ENCODE measurements at regions not wholly inside any gene's neighbourhood (a gene's known extent, or its start where the extent isn't known, plus 50 kb on each side); places are given as distances from the start of the nearest gene placed in this dataset.

- no peak for ATAC-seq
- no peaks in the 10 kb centered on the region for H3K27me3 ChIP-seq
- H3K36me3 ChIP-seq = no peaks in the 10 kb centered on the region
- H3K4me1 ChIP-seq = no peaks in the 10 kb centered on the region
- no peak overlapping the region for H3K4me3 ChIP-seq
- DNase-seq = no peak
- no peaks in the 10 kb centered on the region for H3K9me3 ChIP-seq
- no peak for TF ChIP-seq CTCF (IDR thresholded peaks at IDR 0.05)
- intact Hi-C loops (cut with DNase I) = no loop called here
- H3K27ac ChIP-seq = no peak overlapping the region
These were observed 54.9 kb upstream of the IGF1 start for GRCh38 chr12:102535306-102535705.

GRCh38 chr12:102534899-102535298, 54.5 kb upstream of the IGF1 start:
- ATAC-seq (no peak), DNase-seq (peak in 1 of 4 donors; percentile 69)
- Histone ChIP-seq H3K36me3 (no peaks in the 10 kb centered on the region), H3K9me3 (no peaks in the 10 kb centered on the region), H3K27me3 (no peaks in the 10 kb centered on the region), H3K4me3 (no peak overlapping the region), H3K27ac (no peak overlapping the region), H3K4me1 (no peaks in the 10 kb centered on the region)
- intact Hi-C loops (cut with DNase I) = no loop called here
- no peak for TF ChIP-seq CTCF (IDR thresholded peaks at IDR 0.05)

- TF ChIP-seq CTCF (IDR thresholded peaks at IDR 0.05) = no peak
- no peak overlapping the region for H3K27ac ChIP-seq
- no peaks in the 10 kb centered on the region for H3K36me3 ChIP-seq
- H3K9me3 ChIP-seq = no peaks in the 10 kb centered on the region
- ATAC-seq (no peak), DNase-seq (no peak)
- no peaks in the 10 kb centered on the region for H3K4me1 ChIP-seq
- intact Hi-C loops (cut with DNase I) = no loop called here
- H3K27me3 ChIP-seq = no peaks in the 10 kb centered on the region
- H3K4me3 ChIP-seq = no peak overlapping the region
These were observed 53.3 kb upstream of the IGF1 start for GRCh38 chr12:102533483-102534215.

Data from left lung (tissue), 4 donors.